HepG2 (cell line): ENCODE measurements at regions not wholly inside any gene's neighbourhood (a gene's known extent, or its start where the extent isn't known, plus 50 kb on each side); places are given as distances from the start of the nearest gene placed in this dataset.

Experiments used
- ATAC-seq: fragments of 200-7000 bp; cut with Tn5 transposase; 3 replicates; pipeline ENCODE4 v1.9.1; 2020; ENCODE audit warnings: mild to moderate bottlenecking, moderate library complexity
- BruUV-seq: library from RNA; stranded (reverse); fragments of 400-500 nt; replicated peaks from 2 replicates; lab custom pipeline; 2021; lab: Mats Ljungman, UMichigan
- CTCF ChIA-PET: fragments of 300-600 bp; formaldehyde crosslinking; extraction: SDS; loops from one replicate; lab custom pipeline; 2021; ENCODE audit warnings: low total read pairs, inconsistent platforms, low intra/inter-chr PET ratio; lab: Yijun Ruan, JAX
- POLR2A ChIA-PET: fragments of 350-600 bp; sonication (Branson Sonifier 250); formaldehyde crosslinking; loops from one replicate; lab custom pipeline; 2020; ENCODE audit warnings: antibody characterized with exemption, inconsistent platforms; lab: Yijun Ruan, JAX
- DNase-seq: peaks from one replicate; pipeline ENCODE4 v3.0.0-alpha.2; 2015; ENCODE audit warnings: low spot score
- FAIRE-seq: peaks from 3 replicates; lab custom pipeline; 2011; peaks lifted over from hg19 to GRCh38; lab: Jason Lieb, UNC
- H2AFZ ChIP-seq: one replicate; pipeline ENCODE4 v1.6.1; 2011; ENCODE audit warnings: low read length, inconsistent platforms
- H3K27ac ChIP-seq: fragments of 300-600 bp; 3 replicates; pipeline ENCODE4 v1.8.0; 2011; ENCODE audit warnings: mixed run types, mild to moderate bottlenecking, mixed read lengths, low read length, inconsistent platforms; ENCODE audit not compliant: insufficient read depth; ENCODE audit errors: extremely low read length
- H3K27me3 ChIP-seq, 2 experiments: fragments of 200-600 bp in 1 of 2; 2 replicates in 1 of 2; 3 replicates in 1 of 2; pipeline versions ENCODE4 v1.6.0 to v1.8.0; 2011; ENCODE audit warnings: low read length in 2 of 2, mild to moderate bottlenecking in 2 of 2, moderate library complexity in 2 of 2, inconsistent platforms in 1 of 2; ENCODE audit not compliant: insufficient read depth in 2 of 2, control insufficient read depth in 1 of 2
- H3K36me3 ChIP-seq, 2 experiments: fragments of 200-600 bp in 1 of 2; replicated peaks in 1 of 2; 2 replicates in 1 of 2; 3 replicates in 1 of 2; pipeline versions ENCODE4 v1.5.1 to v1.8.0; 2011; ENCODE audit warnings: low read length in 2 of 2, inconsistent platforms in 1 of 2; ENCODE audit not compliant: insufficient read depth in 2 of 2, control insufficient read depth in 1 of 2
- H3K4me1 ChIP-seq: 2 replicates; pipeline ENCODE4 v1.5.1; 2012; ENCODE audit warnings: low read length, inconsistent platforms; ENCODE audit not compliant: insufficient read depth
- H3K4me2 ChIP-seq: 2 replicates; pipeline ENCODE4 v1.6.0; 2011; ENCODE audit warnings: low read depth, low read length, inconsistent platforms
- H3K4me3 ChIP-seq, 3 experiments: fragments of 200-600 bp in 1 of 3; sonication (generic), shearing (Covaris generic) in 1 of 3; replicated peaks in 1 of 3; 2 replicates each; pipeline ENCODE4 v1.5.1; 2011 to 2016; ENCODE audit warnings: low read length in 3 of 3, inconsistent platforms in 2 of 3, low read depth in 2 of 3, mild to moderate bottlenecking in 2 of 3, control low read depth in 1 of 3, mixed read lengths in 1 of 3; ENCODE audit not compliant: insufficient read depth in 1 of 3
- H3K79me2 ChIP-seq: one replicate; pipeline ENCODE4 v1.6.1; 2011; ENCODE audit warnings: low read length, inconsistent platforms; ENCODE audit not compliant: insufficient read depth
- H3K9ac ChIP-seq: 2 replicates; pipeline ENCODE4 v1.6.0; 2011; ENCODE audit warnings: mild to moderate bottlenecking, low read depth, low read length, inconsistent platforms; ENCODE audit not compliant: insufficient read depth
- H3K9me3 ChIP-seq: 2 replicates; pipeline ENCODE4 v1.5.1; 2012; ENCODE audit warnings: mild to moderate bottlenecking, low read length
- H4K20me1 ChIP-seq: 2 replicates; pipeline ENCODE4 v1.6.0; 2011; ENCODE audit warnings: inconsistent platforms, mild to moderate bottlenecking, low read length, moderate library complexity; ENCODE audit not compliant: insufficient read depth
- MYC ChIP-seq: sonication (generic); formaldehyde crosslinking; IDR thresholded peaks from 2 replicates; pipeline ENCODE4 v1.9.0; 2021; ENCODE audit warnings: missing genetic modification reagents, borderline replicate concordance
- NFIC ChIP-seq: IDR thresholded peaks from 2 replicates; pipeline ENCODE4 v1.6.1; 2012; ENCODE audit warnings: mild to moderate bottlenecking, low read length, inconsistent platforms
- ZNF10 ChIP-seq: sonication (generic); formaldehyde crosslinking; IDR thresholded peaks from 2 replicates; pipeline ENCODE4 v1.4.0; 2020; ENCODE audit warnings: mild to moderate bottlenecking, low read depth, missing genetic modification reagents, borderline replicate concordance
- ZNF17 ChIP-seq: sonication (generic); formaldehyde crosslinking; IDR thresholded peaks from 2 replicates; pipeline ENCODE4 v1.5.0; 2020; ENCODE audit warnings: mild to moderate bottlenecking, missing genetic modification reagents
- ZNF672 ChIP-seq: sonication (generic); formaldehyde crosslinking; IDR thresholded peaks from 2 replicates; pipeline ENCODE4 v1.8.1; 2022; ENCODE audit warnings: missing genetic modification reagents
- WGBS: methylation state at CpG from one replicate; pipeline ENCODE4 v1.1.6; 2017; ENCODE audit warnings: low lambda C conversion rate; 5-methylcytosine and 5-hydroxymethylcytosine counted together
- in situ Hi-C: cut with HindIII; loops from 2 replicates; pipeline ENCODE4 v1.10.0; 2017; ENCODE audit warnings: low pct_unique_long_range_greater_than_20kb; ENCODE audit not compliant: extremely low pct_ligation_motif_present
- intact Hi-C: fragments of 100-400 bp; cut with micrococcal nuclease; formaldehyde crosslinking; loops from one replicate; pipeline ENCODE4 v1.10.0; 2022; ENCODE audit not compliant: unreplicated experiment
- TF ChIP-seq, protein P1 (sequence below): sonication (generic); formaldehyde crosslinking; IDR thresholded peaks from 2 replicates; pipeline ENCODE4 v1.9.0; 2021; ENCODE audit warnings: mild to moderate bottlenecking, missing genetic modification reagents
- TF ChIP-seq, protein P2 (sequence below): sonication (generic); formaldehyde crosslinking; IDR thresholded peaks from 2 replicates; pipeline ENCODE4 v1.4.0; 2020; ENCODE audit warnings: missing genetic modification reagents, borderline replicate concordance

GRCh38 chr2:58649756-58650155 is 408.6 kb upstream of the FANCL start:
- in situ Hi-C loops: no loop called here
- TF ChIP-seq, protein P1, sequence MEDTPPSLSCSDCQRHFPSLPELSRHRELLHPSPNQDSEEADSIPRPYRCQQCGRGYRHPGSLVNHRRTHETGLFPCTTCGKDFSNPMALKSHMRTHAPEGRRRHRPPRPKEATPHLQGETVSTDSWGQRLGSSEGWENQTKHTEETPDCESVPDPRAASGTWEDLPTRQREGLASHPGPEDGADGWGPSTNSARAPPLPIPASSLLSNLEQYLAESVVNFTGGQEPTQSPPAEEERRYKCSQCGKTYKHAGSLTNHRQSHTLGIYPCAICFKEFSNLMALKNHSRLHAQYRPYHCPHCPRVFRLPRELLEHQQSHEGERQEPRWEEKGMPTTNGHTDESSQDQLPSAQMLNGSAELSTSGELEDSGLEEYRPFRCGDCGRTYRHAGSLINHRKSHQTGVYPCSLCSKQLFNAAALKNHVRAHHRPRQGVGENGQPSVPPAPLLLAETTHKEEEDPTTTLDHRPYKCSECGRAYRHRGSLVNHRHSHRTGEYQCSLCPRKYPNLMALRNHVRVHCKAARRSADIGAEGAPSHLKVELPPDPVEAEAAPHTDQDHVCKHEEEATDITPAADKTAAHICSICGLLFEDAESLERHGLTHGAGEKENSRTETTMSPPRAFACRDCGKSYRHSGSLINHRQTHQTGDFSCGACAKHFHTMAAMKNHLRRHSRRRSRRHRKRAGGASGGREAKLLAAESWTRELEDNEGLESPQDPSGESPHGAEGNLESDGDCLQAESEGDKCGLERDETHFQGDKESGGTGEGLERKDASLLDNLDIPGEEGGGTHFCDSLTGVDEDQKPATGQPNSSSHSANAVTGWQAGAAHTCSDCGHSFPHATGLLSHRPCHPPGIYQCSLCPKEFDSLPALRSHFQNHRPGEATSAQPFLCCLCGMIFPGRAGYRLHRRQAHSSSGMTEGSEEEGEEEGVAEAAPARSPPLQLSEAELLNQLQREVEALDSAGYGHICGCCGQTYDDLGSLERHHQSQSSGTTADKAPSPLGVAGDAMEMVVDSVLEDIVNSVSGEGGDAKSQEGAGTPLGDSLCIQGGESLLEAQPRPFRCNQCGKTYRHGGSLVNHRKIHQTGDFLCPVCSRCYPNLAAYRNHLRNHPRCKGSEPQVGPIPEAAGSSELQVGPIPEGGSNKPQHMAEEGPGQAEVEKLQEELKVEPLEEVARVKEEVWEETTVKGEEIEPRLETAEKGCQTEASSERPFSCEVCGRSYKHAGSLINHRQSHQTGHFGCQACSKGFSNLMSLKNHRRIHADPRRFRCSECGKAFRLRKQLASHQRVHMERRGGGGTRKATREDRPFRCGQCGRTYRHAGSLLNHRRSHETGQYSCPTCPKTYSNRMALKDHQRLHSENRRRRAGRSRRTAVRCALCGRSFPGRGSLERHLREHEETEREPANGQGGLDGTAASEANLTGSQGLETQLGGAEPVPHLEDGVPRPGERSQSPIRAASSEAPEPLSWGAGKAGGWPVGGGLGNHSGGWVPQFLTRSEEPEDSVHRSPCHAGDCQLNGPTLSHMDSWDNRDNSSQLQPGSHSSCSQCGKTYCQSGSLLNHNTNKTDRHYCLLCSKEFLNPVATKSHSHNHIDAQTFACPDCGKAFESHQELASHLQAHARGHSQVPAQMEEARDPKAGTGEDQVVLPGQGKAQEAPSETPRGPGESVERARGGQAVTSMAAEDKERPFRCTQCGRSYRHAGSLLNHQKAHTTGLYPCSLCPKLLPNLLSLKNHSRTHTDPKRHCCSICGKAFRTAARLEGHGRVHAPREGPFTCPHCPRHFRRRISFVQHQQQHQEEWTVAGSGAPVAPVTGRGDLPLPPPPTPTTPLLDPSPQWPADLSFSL (CRISPR knock-in tag): no peak
- TF ChIP-seq, protein P2, sequence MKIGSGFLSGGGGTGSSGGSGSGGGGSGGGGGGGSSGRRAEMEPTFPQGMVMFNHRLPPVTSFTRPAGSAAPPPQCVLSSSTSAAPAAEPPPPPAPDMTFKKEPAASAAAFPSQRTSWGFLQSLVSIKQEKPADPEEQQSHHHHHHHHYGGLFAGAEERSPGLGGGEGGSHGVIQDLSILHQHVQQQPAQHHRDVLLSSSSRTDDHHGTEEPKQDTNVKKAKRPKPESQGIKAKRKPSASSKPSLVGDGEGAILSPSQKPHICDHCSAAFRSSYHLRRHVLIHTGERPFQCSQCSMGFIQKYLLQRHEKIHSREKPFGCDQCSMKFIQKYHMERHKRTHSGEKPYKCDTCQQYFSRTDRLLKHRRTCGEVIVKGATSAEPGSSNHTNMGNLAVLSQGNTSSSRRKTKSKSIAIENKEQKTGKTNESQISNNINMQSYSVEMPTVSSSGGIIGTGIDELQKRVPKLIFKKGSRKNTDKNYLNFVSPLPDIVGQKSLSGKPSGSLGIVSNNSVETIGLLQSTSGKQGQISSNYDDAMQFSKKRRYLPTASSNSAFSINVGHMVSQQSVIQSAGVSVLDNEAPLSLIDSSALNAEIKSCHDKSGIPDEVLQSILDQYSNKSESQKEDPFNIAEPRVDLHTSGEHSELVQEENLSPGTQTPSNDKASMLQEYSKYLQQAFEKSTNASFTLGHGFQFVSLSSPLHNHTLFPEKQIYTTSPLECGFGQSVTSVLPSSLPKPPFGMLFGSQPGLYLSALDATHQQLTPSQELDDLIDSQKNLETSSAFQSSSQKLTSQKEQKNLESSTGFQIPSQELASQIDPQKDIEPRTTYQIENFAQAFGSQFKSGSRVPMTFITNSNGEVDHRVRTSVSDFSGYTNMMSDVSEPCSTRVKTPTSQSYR: no peak
- TF ChIP-seq ZNF672 (CRISPR knock-in tag) (no peak), MYC (no peak), NFIC (no peak), ZNF10 (no peak), ZNF17 (CRISPR knock-in tag) (no peak)

More at GRCh38 chr2:58649756-58650155, 408.6 kb upstream of the FANCL start:
- no peak for FAIRE-seq
- H3K9ac ChIP-seq: no peak overlapping the region
- H3K36me3 ChIP-seq: no peaks in the 10 kb centered on the region
- ChIA-PET POLR2A (no interaction called here), CTCF (no interaction called here)
- no peaks in the 10 kb centered on the region for H3K27me3 ChIP-seq
- DNase-seq: no peak
- no peak overlapping the region for H3K4me2 ChIP-seq
- H3K4me1 ChIP-seq: no peaks in the 10 kb centered on the region
- no peaks in the 10 kb centered on the region for H3K79me2 ChIP-seq
- H2AFZ ChIP-seq: no peak overlapping the region
- no peak overlapping the region for H3K4me3 ChIP-seq
- intact Hi-C loops: no loop called here
- no peak overlapping the region for H3K27ac ChIP-seq
- BruUV-seq: no TSS peak
- H3K9me3 ChIP-seq: no peaks in the 10 kb centered on the region
- WGBS: 7% methylated on average over 2 of the region's 2 CpGs
- no peak for ATAC-seq
- H4K20me1 ChIP-seq: no peaks in the 10 kb centered on the region
